SK-N-SH (cell line): ENCODE measurements at regions not wholly inside any gene's neighbourhood (a gene's known extent, or its start where the extent isn't known, plus 50 kb on each side); places are given as distances from the start of the nearest gene placed in this dataset.

Experiments used
- CTCF ChIA-PET: fragments of 300-600, 350-600 bp; formaldehyde crosslinking; extraction: SDS; loops from one replicate; lab custom pipeline; 2021; lab: Yijun Ruan, JAX
- POLR2A ChIA-PET: fragments of 350-600 bp; sonication (Branson Sonifier 250); formaldehyde crosslinking; extraction: SDS; loops from one replicate; lab custom pipeline; 2020; ENCODE audit warnings: antibody characterized with exemption, inconsistent platforms; lab: Yijun Ruan, JAX
- DNase-seq: peaks from one replicate; pipeline ENCODE4 v3.0.0; 2012
- H2AFZ ChIP-seq: fragments of 200-600 bp; sonication (generic); 2 replicates; pipeline ENCODE4 v1.8.1; 2016; ENCODE audit warnings: antibody characterized with exemption, mild to moderate bottlenecking, low read depth
- H3F3A ChIP-seq: fragments of 200-600 bp; sonication (generic); replicated peaks from 2 replicates; pipeline ENCODE3; 2016; ENCODE audit warnings: antibody characterized with exemption, mild to moderate bottlenecking; ENCODE audit not compliant: insufficient read depth
- H3K27ac ChIP-seq, 2 experiments: fragments of 200-500 bp in 1 of 2; fragments of 200-600 bp in 1 of 2; sonication (Bioruptor generic) in 1 of 2; sonication (generic), shearing (Covaris generic) in 1 of 2; 2 replicates each; pipeline versions ENCODE4 v1.5.1 to v1.6.1; 2014 to 2016; ENCODE audit warnings: low read depth in 2 of 2, inconsistent platforms in 1 of 2, low read length in 1 of 2, mild to moderate bottlenecking in 1 of 2, mixed read lengths in 1 of 2
- H3K27me3 ChIP-seq: fragments of 200-600 bp; sonication (generic), shearing (Covaris generic); 2 replicates; pipeline ENCODE4 v1.6.1; 2016; ENCODE audit warnings: mixed run types; ENCODE audit not compliant: insufficient read depth
- H3K36me3 ChIP-seq, 2 experiments: fragments of 200-500 bp in 1 of 2; fragments of 200-600 bp in 1 of 2; sonication (Bioruptor generic) in 1 of 2; sonication (generic) in 1 of 2; replicated peaks in 1 of 2; 2 replicates each; pipeline versions ENCODE3 to v1.5.1; 2014 to 2016; ENCODE audit warnings: low read length in 1 of 2, mild to moderate bottlenecking in 1 of 2; ENCODE audit not compliant: insufficient read depth in 2 of 2, control insufficient read depth in 1 of 2
- H3K4me1 ChIP-seq, 2 experiments: fragments of 200-500 bp in 1 of 2; fragments of 200-600 bp in 1 of 2; sonication (Bioruptor generic) in 1 of 2; sonication (generic), shearing (Covaris generic) in 1 of 2; 2 replicates each; pipeline versions ENCODE4 v1.5.1 to v1.6.1; 2014 to 2016; ENCODE audit warnings: low read depth in 1 of 2, low read length in 1 of 2, mixed run types in 1 of 2; ENCODE audit not compliant: insufficient read depth in 2 of 2, control insufficient read depth in 1 of 2
- H3K4me2 ChIP-seq: fragments of 200-600 bp; sonication (generic), shearing (Covaris generic); 2 replicates; pipeline ENCODE4 v1.6.1; 2017; ENCODE audit warnings: mixed run types
- H3K4me3 ChIP-seq, 2 experiments: fragments of 200-500 bp in 1 of 2; fragments of 200-600 bp in 1 of 2; sonication (Bioruptor generic) in 1 of 2; sonication (generic), shearing (Covaris generic) in 1 of 2; 2 replicates each; pipeline versions ENCODE4 v1.5.1 to v1.8.1; 2014 to 2016; ENCODE audit warnings: low read depth in 2 of 2, inconsistent platforms in 1 of 2, low read length in 1 of 2, mild to moderate bottlenecking in 1 of 2, mixed read lengths in 1 of 2, moderate library complexity in 1 of 2
- H3K79me2 ChIP-seq: fragments of 200-600 bp; sonication (generic); 2 replicates; pipeline ENCODE4 v1.8.1; 2017; ENCODE audit warnings: mild to moderate bottlenecking; ENCODE audit not compliant: insufficient read depth
- H3K9ac ChIP-seq: fragments of 200-600 bp; sonication (generic); 2 replicates; pipeline ENCODE4 v1.6.1; 2017; ENCODE audit warnings: mixed run types
- H3K9me2 ChIP-seq: fragments of 200-600 bp; sonication (generic); 2 replicates; pipeline ENCODE4 v1.6.1; 2017; ENCODE audit warnings: mixed run types
- H3K9me3 ChIP-seq: fragments of 200-600 bp; sonication (generic); 2 replicates; pipeline ENCODE4 v1.6.1; 2017; ENCODE audit warnings: mixed run types, mild to moderate bottlenecking, moderate library complexity
- H4K20me1 ChIP-seq: fragments of 200-600 bp; sonication (generic); 2 replicates; pipeline ENCODE4 v1.6.1; 2017; ENCODE audit warnings: mild to moderate bottlenecking, mixed run types; ENCODE audit not compliant: insufficient read depth
- CHD2 ChIP-seq: fragments of 150-350 bp; IDR thresholded peaks from 2 replicates; pipeline ENCODE4 v1.6.1; 2018; ENCODE audit warnings: low read length; ENCODE audit not compliant: partially characterized antibody
- CTCF ChIP-seq: fragments of 200-600 bp; sonication (generic); IDR thresholded peaks from 2 replicates; pipeline ENCODE4 v1.6.1; 2017; ENCODE audit warnings: antibody characterized with exemption, mild to moderate bottlenecking, moderate library complexity
- ELF1 ChIP-seq: IDR thresholded peaks from 2 replicates; pipeline ENCODE4 v1.4.0; 2012
- FOSL2 ChIP-seq: IDR thresholded peaks from 2 replicates; pipeline ENCODE4 v1.4.0; 2012; ENCODE audit warnings: low read depth, mild to moderate bottlenecking, moderate library complexity, borderline replicate concordance
- FOXJ3 ChIP-seq: sonication (generic); formaldehyde crosslinking; IDR thresholded peaks from 2 replicates; pipeline ENCODE4 v1.5.1; 2020; ENCODE audit warnings: mild to moderate bottlenecking, missing genetic modification reagents
- FOXM1 ChIP-seq: IDR thresholded peaks from 2 replicates; pipeline ENCODE4 v1.4.0; 2012; ENCODE audit warnings: low read depth, mild to moderate bottlenecking
- GABPA ChIP-seq: IDR thresholded peaks from 2 replicates; pipeline ENCODE4 v1.4.0; 2012; ENCODE audit warnings: low read depth, mild to moderate bottlenecking
- JUND ChIP-seq: IDR thresholded peaks from 2 replicates; pipeline ENCODE4 v1.4.0; 2012
- MXI1 ChIP-seq: IDR thresholded peaks from 2 replicates; pipeline ENCODE4 v1.6.1; 2012; ENCODE audit warnings: mild to moderate bottlenecking, low read depth, low read length, improper control_type of control experiment
- POLR2AphosphoS5 ChIP-seq: IDR thresholded peaks from 2 replicates; pipeline ENCODE4 v1.6.1; 2012; ENCODE audit warnings: low read depth, low read length
- RAD21 ChIP-seq: IDR thresholded peaks from 2 replicates; pipeline ENCODE4 v1.6.1; 2012; ENCODE audit warnings: mild to moderate bottlenecking, low read length
- RCOR1 ChIP-seq: fragments of 150-350 bp; IDR thresholded peaks from 2 replicates; pipeline ENCODE4 v1.6.1; 2017; ENCODE audit warnings: antibody characterized with exemption, low read length
- RFX5 ChIP-seq: IDR thresholded peaks from 2 replicates; pipeline ENCODE4 v1.6.1; 2012; ENCODE audit warnings: mild to moderate bottlenecking, improper control_type of control experiment, low read length
- SMC3 ChIP-seq: IDR thresholded peaks from 2 replicates; pipeline ENCODE4 v1.6.1; 2012; ENCODE audit warnings: low read depth, low read length, improper control_type of control experiment
- TCF12 ChIP-seq: IDR thresholded peaks from 2 replicates; pipeline ENCODE4 v1.4.0; 2012
- WGBS: methylation state at CpG from one replicate; pipeline ENCODE4 v1.1.6; 2017; ENCODE audit warnings: low lambda C conversion rate; 5-methylcytosine and 5-hydroxymethylcytosine counted together
- TF ChIP-seq, protein P1 (sequence below): IDR thresholded peaks from 2 replicates; pipeline ENCODE4 v1.4.0; 2012; ENCODE audit warnings: low read depth
- TF ChIP-seq, protein P2 (sequence below): IDR thresholded peaks from 2 replicates; pipeline ENCODE4 v1.4.0; 2012; ENCODE audit warnings: low read depth, borderline replicate concordance

- Histone ChIP-seq H3K4me1 (no peaks in the 10 kb centered on the region), H3K9ac (no peak overlapping the region), H3K27me3 (no peaks in the 10 kb centered on the region), H3K27ac (no peak overlapping the region), H4K20me1 (no peaks in the 10 kb centered on the region), H3K9me2 (no peaks in the 10 kb centered on the region), H3K36me3 (no peaks in the 10 kb centered on the region), H3K79me2 (no peaks in the 10 kb centered on the region), H3K9me3 (no peaks in the 10 kb centered on the region), H2AFZ (no peak overlapping the region), H3F3A (no peaks in the 10 kb centered on the region), H3K4me2 (no peak overlapping the region), H3K4me3 (no peak overlapping the region)
- ChIA-PET CTCF (no interaction called here), POLR2A (no interaction called here)
- 5% methylated on average over 2 of the region's 2 CpGs for WGBS
- DNase-seq, result no peak
- TF ChIP-seq, protein P1, sequence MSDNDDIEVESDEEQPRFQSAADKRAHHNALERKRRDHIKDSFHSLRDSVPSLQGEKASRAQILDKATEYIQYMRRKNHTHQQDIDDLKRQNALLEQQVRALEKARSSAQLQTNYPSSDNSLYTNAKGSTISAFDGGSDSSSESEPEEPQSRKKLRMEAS, result no peak
- TF ChIP-seq SMC3 (no peak), GABPA (no peak), FOSL2 (no peak), CTCF (no peak), FOXM1 (no peak), MXI1 (no peak), RAD21 (no peak), RFX5 (no peak), FOXJ3 (CRISPR knock-in tag) (no peak), RCOR1 (no peak), POLR2AphosphoS5 (no peak), ELF1 (no peak), JUND (no peak), TCF12 (no peak)
Measured at GRCh38 chr6:9704989-9705388, 709.9 kb downstream of the TFAP2A start.

- no peak overlapping the region for H3K9ac ChIP-seq
- H3K27me3 ChIP-seq, result no peaks in the 10 kb centered on the region
- no peaks in the 10 kb centered on the region for H3F3A ChIP-seq
- no peak overlapping the region for H3K4me2 ChIP-seq
- H3K4me1 ChIP-seq, result no peaks in the 10 kb centered on the region
- no peaks in the 10 kb centered on the region for H3K9me2 ChIP-seq
- no peaks in the 10 kb centered on the region for H3K9me3 ChIP-seq
- H3K36me3 ChIP-seq, result no peaks in the 10 kb centered on the region
- H3K4me3 ChIP-seq, result no peak overlapping the region
- no peak for TF ChIP-seq FOXM1
- TF ChIP-seq, protein P2, sequence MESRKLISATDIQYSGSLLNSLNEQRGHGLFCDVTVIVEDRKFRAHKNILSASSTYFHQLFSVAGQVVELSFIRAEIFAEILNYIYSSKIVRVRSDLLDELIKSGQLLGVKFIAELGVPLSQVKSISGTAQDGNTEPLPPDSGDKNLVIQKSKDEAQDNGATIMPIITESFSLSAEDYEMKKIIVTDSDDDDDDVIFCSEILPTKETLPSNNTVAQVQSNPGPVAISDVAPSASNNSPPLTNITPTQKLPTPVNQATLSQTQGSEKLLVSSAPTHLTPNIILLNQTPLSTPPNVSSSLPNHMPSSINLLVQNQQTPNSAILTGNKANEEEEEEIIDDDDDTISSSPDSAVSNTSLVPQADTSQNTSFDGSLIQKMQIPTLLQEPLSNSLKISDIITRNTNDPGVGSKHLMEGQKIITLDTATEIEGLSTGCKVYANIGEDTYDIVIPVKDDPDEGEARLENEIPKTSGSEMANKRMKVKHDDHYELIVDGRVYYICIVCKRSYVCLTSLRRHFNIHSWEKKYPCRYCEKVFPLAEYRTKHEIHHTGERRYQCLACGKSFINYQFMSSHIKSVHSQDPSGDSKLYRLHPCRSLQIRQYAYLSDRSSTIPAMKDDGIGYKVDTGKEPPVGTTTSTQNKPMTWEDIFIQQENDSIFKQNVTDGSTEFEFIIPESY, result no peak
- TF ChIP-seq SMC3, result no peak
- TF ChIP-seq CHD2, result no peak
- H4K20me1 ChIP-seq, result no peaks in the 10 kb centered on the region
- no peak for DNase-seq
- CTCF ChIA-PET, result no interaction called here
- H2AFZ ChIP-seq, result no peak overlapping the region
- H3K79me2 ChIP-seq, result no peaks in the 10 kb centered on the region
- no peak overlapping the region for H3K27ac ChIP-seq
- POLR2A ChIA-PET, result no interaction called here
- 7% methylated on average over 1 of the region's 1 CpG for WGBS
Measured at GRCh38 chr6:9702914-9703313, 712.0 kb downstream of the TFAP2A start.
